Endothelial cell of umbilical vein (primary cell): ENCODE measurements at regions not wholly inside any gene's neighbourhood (a gene's known extent, or its start where the extent isn't known, plus 50 kb on each side); places are given as distances from the start of the nearest gene placed in this dataset.

Source experiments
- BruUV-seq: library from RNA; stranded (reverse); fragments of 400-500 nt; replicated peaks from 2 replicates; lab custom pipeline; 2021; lab: Mats Ljungman, UMichigan
- CTCF ChIA-PET: fragments of 300-600, 350-600 bp; sonication (Branson Sonifier 250); formaldehyde crosslinking; loops from one replicate; lab custom pipeline; 2021; ENCODE audit warnings: antibody characterized with exemption, inconsistent platforms; lab: Charles Lee
- POLR2A ChIA-PET: fragments of 300-600, 350-600 bp; sonication (Branson Sonifier 250); formaldehyde crosslinking; loops from one replicate; lab custom pipeline; 2021; ENCODE audit warnings: antibody characterized with exemption, inconsistent platforms; lab: Charles Lee
- DNase-seq: peaks from one replicate; pipeline ENCODE4 v3.0.0-alpha.2; 2011; ENCODE audit warnings: low read depth, low spot score
- FAIRE-seq: peaks from 2 replicates; lab custom pipeline; 2011; peaks lifted over from hg19 to GRCh38; lab: Jason Lieb, UNC
- H2AFZ ChIP-seq: 2 replicates; pipeline ENCODE4 v1.6.0; 2012; ENCODE audit warnings: low read depth, low read length, control low read depth, inconsistent platforms
- H3K27ac ChIP-seq: 2 replicates; pipeline ENCODE4 v1.5.1; 2011; ENCODE audit warnings: low read depth, mild to moderate bottlenecking, control low read depth, low read length, moderate library complexity; ENCODE audit not compliant: insufficient read depth
- H3K27me3 ChIP-seq, 2 experiments: 2 replicates each; pipeline versions ENCODE4 v1.6.0 to v1.6.1; 2011; ENCODE audit warnings: low read length in 2 of 2, mixed read lengths in 1 of 2; ENCODE audit not compliant: control insufficient read depth in 2 of 2, insufficient read depth in 2 of 2
- H3K36me3 ChIP-seq, 2 experiments: 2 replicates in 1 of 2; 3 replicates in 1 of 2; pipeline ENCODE4 v1.5.1; 2011; ENCODE audit warnings: low read length in 2 of 2, mild to moderate bottlenecking in 1 of 2, moderate library complexity in 1 of 2; ENCODE audit not compliant: control insufficient read depth in 2 of 2, insufficient read depth in 2 of 2; ENCODE audit errors: extremely low read depth in 1 of 2
- H3K4me1 ChIP-seq: 3 replicates; pipeline ENCODE4 v1.5.1; 2011; ENCODE audit warnings: mild to moderate bottlenecking, low read length; ENCODE audit not compliant: control insufficient read depth, insufficient read depth; ENCODE audit errors: extremely low read depth
- H3K4me2 ChIP-seq: 2 replicates; pipeline ENCODE4 v1.6.1; 2011; ENCODE audit warnings: low read length, control low read depth, mixed read lengths; ENCODE audit not compliant: insufficient read depth
- H3K4me3 ChIP-seq, 3 experiments: fragments of 200-600 bp in 1 of 3; sonication (generic), shearing (Covaris generic) in 1 of 3; replicated peaks in 1 of 3; 2 replicates each; pipeline ENCODE4 v1.5.1; 2011 to 2016; ENCODE audit warnings: control low read depth in 3 of 3, low read length in 3 of 3, mild to moderate bottlenecking in 2 of 3, inconsistent platforms in 1 of 3, low read depth in 1 of 3, moderate library complexity in 1 of 3; ENCODE audit not compliant: insufficient read depth in 1 of 3
- H3K79me2 ChIP-seq: 2 replicates; pipeline ENCODE4 v1.6.0; 2012; ENCODE audit warnings: low read length, inconsistent platforms; ENCODE audit not compliant: control insufficient read depth, insufficient read depth
- H3K9ac ChIP-seq: replicated peaks from 2 replicates; pipeline ENCODE3; 2011; ENCODE audit warnings: low read length, control low read depth; ENCODE audit not compliant: insufficient read depth; ENCODE audit errors: extremely low read depth
- H3K9me1 ChIP-seq: replicated peaks from 3 replicates; pipeline ENCODE4 v1.6.0; 2011; ENCODE audit warnings: mild to moderate bottlenecking, low read length; ENCODE audit not compliant: control insufficient read depth, insufficient read depth; ENCODE audit errors: extremely low read depth
- H3K9me3 ChIP-seq: replicated peaks from 2 replicates; pipeline ENCODE4 v1.5.1; 2012; ENCODE audit warnings: low read length, inconsistent platforms; ENCODE audit not compliant: control insufficient read depth, insufficient read depth
- H4K20me1 ChIP-seq: replicated peaks from 2 replicates; pipeline ENCODE3; 2011; ENCODE audit warnings: mild to moderate bottlenecking, low read length; ENCODE audit not compliant: control insufficient read depth, insufficient read depth; ENCODE audit errors: extremely low read depth
- CTCF ChIP-seq, 2 donors: IDR thresholded peaks; 1 replicate in 1 of 2; 2 replicates in 1 of 2; pipeline ENCODE4 v1.5.1; 2011; ENCODE audit warnings: low read length in 2 of 2, mild to moderate bottlenecking in 2 of 2, moderate library complexity in 2 of 2, control low read depth in 1 of 2, inconsistent platforms in 1 of 2, low read depth in 1 of 2; ENCODE audit not compliant: insufficient read depth in 1 of 2; ENCODE audit errors: extremely low read depth in 1 of 2
- EZH2 ChIP-seq: IDR thresholded peaks from 2 replicates; pipeline ENCODE4 v1.6.1; 2012; ENCODE audit warnings: borderline replicate concordance, low read depth, mild to moderate bottlenecking, moderate library complexity, low read length, inconsistent platforms; ENCODE audit not compliant: severe bottlenecking
- FOS ChIP-seq: IDR thresholded peaks from 2 replicates; pipeline ENCODE4 v1.6.1; 2011; ENCODE audit warnings: mild to moderate bottlenecking, low read length, moderate library complexity, borderline replicate concordance; ENCODE audit not compliant: insufficient read depth
- GATA2 ChIP-seq: IDR thresholded peaks from 2 replicates; pipeline ENCODE4 v1.7.0; 2011; ENCODE audit warnings: low read depth, mild to moderate bottlenecking, moderate library complexity, mixed read lengths, low read length; ENCODE audit not compliant: insufficient read length, insufficient read depth
- JUN ChIP-seq: IDR thresholded peaks from 2 replicates; pipeline ENCODE4 v1.6.1; 2011; ENCODE audit warnings: borderline replicate concordance, low read depth; ENCODE audit not compliant: insufficient read length, insufficient read depth
- MYC ChIP-seq: IDR thresholded peaks from one replicate; pipeline ENCODE4 v1.6.1; 2011; ENCODE audit warnings: mild to moderate bottlenecking, low read depth, low read length
- POLR2A ChIP-seq: IDR thresholded peaks from 2 replicates; pipeline ENCODE4 v1.6.1; 2012; ENCODE audit warnings: low read depth, mild to moderate bottlenecking, control low read depth, low read length
- POLR2AphosphoS5 ChIP-seq: IDR thresholded peaks from 2 replicates; pipeline ENCODE4 v1.6.1; 2012; ENCODE audit warnings: low read depth, mild to moderate bottlenecking, control low read depth, low read length, moderate library complexity; ENCODE audit not compliant: insufficient read depth
- dilution Hi-C: fragments of 300-500 bp; cut with MboI; formaldehyde crosslinking; loops from one replicate; pipeline ENCODE4 v1.15.0; 2019; ENCODE audit warnings: low sequenced_read_pairs; ENCODE audit not compliant: extremely low pct_ligation_motif_present
- intact Hi-C: fragments of 100-400 bp; cut with micrococcal nuclease; formaldehyde crosslinking; loops from one replicate; pipeline ENCODE4 v1.10.0; 2022
- TF ChIP-seq, protein P1 (sequence below): IDR thresholded peaks from 2 replicates; pipeline ENCODE4 v1.6.1; 2011; ENCODE audit not compliant: insufficient read depth, insufficient read length

DNA sequence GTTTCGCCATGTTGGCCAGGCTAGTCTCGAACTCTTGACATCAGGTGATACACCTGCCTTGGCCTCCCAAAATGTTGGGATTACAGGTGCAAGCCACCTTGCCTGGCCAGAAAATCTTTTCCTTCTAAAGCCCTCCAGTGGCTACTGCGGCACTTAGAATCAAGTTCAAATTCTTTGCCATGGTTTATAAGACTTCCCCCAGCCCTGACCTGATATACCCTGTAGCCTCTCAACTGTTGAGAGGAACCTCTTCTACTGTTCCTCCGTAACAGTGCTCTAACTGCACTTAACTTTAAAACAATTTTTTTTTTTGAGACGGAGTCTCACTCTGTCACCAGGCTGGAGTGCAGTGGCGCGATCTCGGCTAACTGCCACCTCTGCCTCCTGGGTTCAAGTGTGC is 235.6 kb downstream of the BCAS1 start:
- Histone ChIP-seq H3K4me1 (peaks cover 10% of the 10 kb centered on the region), H3K4me2 (no peak overlapping the region), H2AFZ (no peak overlapping the region), H3K27me3 (no peaks in the 10 kb centered on the region), H3K27ac (no peak overlapping the region), H4K20me1 (no peaks in the 10 kb centered on the region), H3K9ac (no peak overlapping the region), H3K4me3 (no peak overlapping the region), H3K36me3 (no peaks in the 10 kb centered on the region), H3K79me2 (no peaks in the 10 kb centered on the region), H3K9me1 (no peaks in the 10 kb centered on the region), H3K9me3 (no peaks in the 10 kb centered on the region)
- ChIA-PET POLR2A (no interaction called here), CTCF (no interaction called here)
- intact Hi-C loops (no loop called here), dilution Hi-C loops (no loop called here)
- no TSS peak for BruUV-seq
- DNase-seq (no peak), FAIRE-seq (no peak)
- TF ChIP-seq GATA2 (no peak), FOS (no peak), MYC (no peak), CTCF (IDR thresholded peaks at IDR 0.05; ENCODE audit: extremely low read depth in 1 of 2, insufficient read depth in 1 of 2, low read depth in 1 of 2, low read length in 2 of 2) (no peak), EZH2 (no peak), JUN (no peak), POLR2A (no peak), POLR2AphosphoS5 (no peak)
- TF ChIP-seq, protein P1, sequence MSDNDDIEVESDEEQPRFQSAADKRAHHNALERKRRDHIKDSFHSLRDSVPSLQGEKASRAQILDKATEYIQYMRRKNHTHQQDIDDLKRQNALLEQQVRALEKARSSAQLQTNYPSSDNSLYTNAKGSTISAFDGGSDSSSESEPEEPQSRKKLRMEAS = no peak
